GM21360 (cell line): ENCODE measurements at regions not wholly inside any gene's neighbourhood (a gene's known extent, or its start where the extent isn't known, plus 50 kb on each side); places are given as distances from the start of the nearest gene placed in this dataset.
"Not testable (repeated sequence)": the region's sequence is repeated elsewhere in the genome, so short reads cannot be mapped to it uniquely, and the experiment has no call there.

Source experiments
- ATAC-seq: cut with Tn5 transposase; IDR thresholded peaks from one replicate; pipeline ENCODE4 v1.9.1; 2021; ENCODE audit warnings: mild to moderate bottlenecking, moderate library complexity; ENCODE audit not compliant: unreplicated experiment

- no peak for ATAC-seq
Observed at GRCh38 chr5:6321078-6321477, 57.3 kb downstream of the MED10 start.

- no peak for ATAC-seq
Observed at GRCh38 chr5:6319116-6319515, 59.2 kb downstream of the MED10 start.

- ATAC-seq: no peak
Observed at GRCh38 chr5:6317116-6317798, 61.1 kb downstream of the MED10 start.

GRCh38 chr5:6315580-6315979 is 62.8 kb downstream of the MED10 start:
- no peak for ATAC-seq

- ATAC-seq: no peak
Observed at GRCh38 chr5:6311568-6312501, 66.5 kb downstream of the MED10 start.

GRCh38 chr5:6309949-6310348 is 68.4 kb downstream of the MED10 start:
- ATAC-seq: no peak

- ATAC-seq: no peak
Observed at GRCh38 chr5:6308683-6309082, 69.7 kb downstream of the MED10 start.

GRCh38 chr5:6307304-6307703 is 71.0 kb downstream of the MED10 start:
- no peak for ATAC-seq

GRCh38 chr5:6305853-6306252 is 72.5 kb downstream of the MED10 start:
- no peak for ATAC-seq

GRCh38 chr5:6302684-6303083 is 75.7 kb downstream of the MED10 start:
- no peak for ATAC-seq

- no peak for ATAC-seq
Observed at GRCh38 chr5:6302075-6302474, 76.3 kb downstream of the MED10 start.

GRCh38 chr5:6296524-6296923 is 81.8 kb downstream of the MED10 start:
- no peak for ATAC-seq

- ATAC-seq: no peak
Observed at GRCh38 chr5:6291961-6292360, 86.4 kb downstream of the MED10 start.

GRCh38 chr5:6289239-6289638 is 89.1 kb downstream of the MED10 start:
- ATAC-seq: no peak

GRCh38 chr5:6287176-6287575 is 91.2 kb downstream of the MED10 start:
- no peak for ATAC-seq

GRCh38 chr5:6286404-6286803 is 91.9 kb downstream of the MED10 start:
- ATAC-seq: no peak

- not testable (repeated sequence) for ATAC-seq
Observed at GRCh38 chr5:6284491-6284890, 93.9 kb downstream of the MED10 start.

GRCh38 chr5:6282352-6282751 is 96.0 kb downstream of the MED10 start:
- ATAC-seq: no peak

- ATAC-seq: no peak
Observed at GRCh38 chr5:6281818-6282217, 96.5 kb downstream of the MED10 start.

GRCh38 chr5:6280425-6281100 is 97.8 kb downstream of the MED10 start:
- ATAC-seq: no peak

- no peak for ATAC-seq
Observed at GRCh38 chr5:6279607-6280006, 98.7 kb downstream of the MED10 start.
